NCI-H1930 (cell line): ENCODE measurements at regions not wholly inside any gene's neighbourhood (a gene's known extent, or its start where the extent isn't known, plus 50 kb on each side); places are given as distances from the start of the nearest gene placed in this dataset.
"Not testable (repeated sequence)": the region's sequence is repeated elsewhere in the genome, so short reads cannot be mapped to it uniquely, and the experiment has no call there.

ENCODE experiments used
- DNase-seq, 2 experiments: peaks; one replicate each; lab custom pipeline; 2025; lab: John Stamatoyannopoulos, UW

DNA sequence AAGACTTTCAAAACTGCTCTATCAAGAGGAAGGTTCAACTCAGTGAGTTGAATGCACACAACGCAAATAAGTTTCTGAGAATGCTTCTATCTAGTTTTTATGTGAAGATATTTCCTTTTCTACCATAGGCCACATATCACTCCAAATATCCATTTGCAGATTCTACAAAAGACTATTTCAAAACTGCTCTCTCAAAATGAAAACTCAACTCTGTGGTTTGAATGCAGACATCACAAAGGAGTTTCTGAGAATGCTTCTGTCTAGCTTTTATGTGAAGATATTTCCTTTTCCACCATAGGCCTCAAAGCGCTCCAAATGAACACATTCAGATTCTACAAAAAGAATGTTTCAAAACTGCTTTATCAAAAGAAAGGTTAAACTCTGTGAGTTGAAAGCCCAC, 1093.1 kb upstream of the DEFB115 start:
- DNase-seq = not testable (repeated sequence)

- DNase-seq = no peak
These were observed 1089.9 kb upstream of the DEFB115 start for GRCh38 chr20:30167540-30167939.

DNA sequence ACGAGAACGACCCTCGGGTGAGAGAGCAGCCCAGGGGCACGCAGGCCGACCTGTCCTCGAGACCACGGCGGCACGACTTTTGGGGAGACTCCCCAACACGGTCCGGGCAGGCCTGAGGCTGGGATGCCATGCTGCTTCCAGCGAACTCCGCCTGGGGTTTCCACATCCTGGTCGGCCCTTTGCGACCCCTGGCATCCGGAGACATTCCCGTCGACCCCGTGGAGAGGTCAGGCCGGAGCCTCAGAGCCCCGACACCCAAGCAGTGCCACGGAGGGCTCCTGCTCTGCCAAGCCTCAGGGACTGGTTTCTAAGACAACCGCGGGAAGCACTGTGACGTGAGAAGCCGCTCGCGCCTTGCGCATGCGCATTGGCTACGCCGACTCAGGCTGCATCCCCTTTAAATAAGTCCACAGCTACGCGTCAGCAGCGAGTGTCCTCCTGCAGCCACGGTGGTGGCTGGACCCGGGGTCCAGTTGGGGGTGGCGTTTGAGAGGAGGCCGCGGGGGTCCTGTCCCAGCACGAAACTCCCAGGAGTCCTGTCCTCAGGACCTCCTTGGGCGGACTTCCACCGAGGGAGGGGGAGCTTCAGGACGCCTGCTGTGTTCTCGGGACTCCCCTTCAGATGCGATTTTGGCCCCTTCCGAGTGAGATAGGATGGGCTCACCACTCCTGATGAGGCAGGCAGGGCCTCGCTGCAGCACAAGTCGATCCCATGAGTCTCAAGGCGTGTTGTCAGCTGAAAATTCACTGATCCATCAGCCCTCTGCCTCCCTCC, 1089.3 kb upstream of the DEFB115 start:
- DNase-seq = no peak

DNA sequence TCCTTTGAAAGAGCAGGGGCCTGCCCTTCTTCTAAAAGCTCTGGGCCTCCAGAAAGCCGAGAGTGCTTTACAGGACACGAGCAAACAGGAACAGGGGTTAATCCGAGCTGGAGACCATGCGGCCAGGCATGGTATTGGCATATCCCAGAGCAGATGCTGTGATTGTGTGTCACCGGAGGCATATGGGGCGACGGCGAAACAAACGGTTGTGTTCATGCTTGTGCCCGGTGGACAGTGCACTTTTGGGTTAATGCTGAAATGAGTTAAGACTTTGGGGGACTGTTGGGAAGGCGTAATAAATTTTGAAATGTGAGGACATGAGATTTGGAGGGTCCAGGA, 1088.7 kb upstream of the DEFB115 start:
- DNase-seq = no peak

DNA sequence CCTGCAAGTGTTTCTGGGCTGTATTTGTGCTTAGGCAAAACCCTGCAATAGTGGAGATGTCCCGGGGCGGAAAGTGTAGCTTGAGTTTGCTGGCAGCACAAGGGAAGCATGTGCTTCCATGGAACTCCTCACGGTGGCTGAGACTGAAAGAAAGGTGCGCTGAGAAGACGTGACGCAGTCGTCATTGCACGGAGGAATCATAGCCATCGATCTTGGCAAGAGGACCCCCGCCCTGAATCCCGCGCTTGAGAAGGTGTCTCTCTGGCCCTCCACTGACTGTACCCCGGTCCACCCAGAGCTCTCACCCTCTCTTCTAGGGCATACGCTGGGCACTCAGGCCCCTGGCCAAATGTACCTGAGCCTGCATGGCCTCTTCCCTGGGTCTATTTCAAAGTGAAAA, 1081.8 kb upstream of the DEFB115 start:
- no peak for DNase-seq

DNA sequence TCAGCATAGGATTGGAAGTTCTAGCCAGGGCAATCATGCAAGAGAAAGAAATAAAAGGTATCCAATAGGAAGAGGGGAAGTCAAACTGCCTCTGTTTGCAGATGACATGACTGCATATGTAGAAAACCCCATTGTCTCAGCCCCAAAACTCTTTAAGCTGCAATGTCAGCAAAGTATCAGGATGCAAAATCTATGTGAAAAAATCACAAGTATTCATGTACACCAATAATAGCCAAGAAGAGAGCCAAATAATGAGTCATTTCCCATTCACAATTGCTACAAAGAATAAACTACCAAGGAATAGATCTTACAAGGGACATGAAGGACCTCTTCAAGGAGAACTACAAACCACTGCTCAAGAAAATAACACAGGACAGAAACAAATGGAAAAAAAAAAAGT, 1074.3 kb upstream of the DEFB115 start:
- DNase-seq = not testable (repeated sequence)

GRCh38 chr20:30191785-30192184, 1065.7 kb upstream of the DEFB115 start:
- not testable (repeated sequence) for DNase-seq

- not testable (repeated sequence) for DNase-seq
These were observed 1023.0 kb upstream of the DEFB115 start for GRCh38 chr20:30234477-30234876.

- DNase-seq = not testable (repeated sequence)
These were observed 982.4 kb upstream of the DEFB115 start for GRCh38 chr20:30275073-30275472.

DNA sequence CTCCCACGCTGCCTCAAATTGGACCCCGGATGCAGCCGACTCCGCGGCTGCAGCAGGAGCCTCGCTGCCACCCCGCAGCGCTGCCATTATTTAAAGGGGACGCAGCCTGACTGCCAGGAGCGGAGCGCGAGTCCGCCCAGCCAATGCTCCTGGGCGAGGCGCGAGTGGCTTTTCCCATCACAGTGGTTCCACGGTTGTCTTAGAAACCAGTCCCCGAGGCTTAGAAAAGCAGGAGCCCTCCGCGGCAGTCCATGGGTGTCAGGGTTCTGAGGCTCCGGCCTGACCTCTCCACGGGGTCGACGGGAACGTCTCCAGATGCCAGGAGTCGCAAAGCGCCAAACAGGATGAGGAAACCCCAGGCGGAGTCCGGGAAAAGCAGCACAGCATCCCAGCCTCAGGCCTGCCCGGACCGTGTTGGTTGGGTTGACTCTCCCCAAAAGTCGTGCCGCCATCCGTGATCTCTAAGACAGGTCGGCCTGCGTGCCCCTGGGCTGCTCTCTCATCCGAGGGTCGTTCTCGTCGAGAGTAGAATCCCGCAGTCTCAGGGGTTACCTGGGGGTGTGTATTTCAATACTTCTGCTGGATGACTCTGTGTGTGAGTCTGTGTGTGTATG, 975.8 kb upstream of the DEFB115 start:
- DNase-seq = no peak

DNA sequence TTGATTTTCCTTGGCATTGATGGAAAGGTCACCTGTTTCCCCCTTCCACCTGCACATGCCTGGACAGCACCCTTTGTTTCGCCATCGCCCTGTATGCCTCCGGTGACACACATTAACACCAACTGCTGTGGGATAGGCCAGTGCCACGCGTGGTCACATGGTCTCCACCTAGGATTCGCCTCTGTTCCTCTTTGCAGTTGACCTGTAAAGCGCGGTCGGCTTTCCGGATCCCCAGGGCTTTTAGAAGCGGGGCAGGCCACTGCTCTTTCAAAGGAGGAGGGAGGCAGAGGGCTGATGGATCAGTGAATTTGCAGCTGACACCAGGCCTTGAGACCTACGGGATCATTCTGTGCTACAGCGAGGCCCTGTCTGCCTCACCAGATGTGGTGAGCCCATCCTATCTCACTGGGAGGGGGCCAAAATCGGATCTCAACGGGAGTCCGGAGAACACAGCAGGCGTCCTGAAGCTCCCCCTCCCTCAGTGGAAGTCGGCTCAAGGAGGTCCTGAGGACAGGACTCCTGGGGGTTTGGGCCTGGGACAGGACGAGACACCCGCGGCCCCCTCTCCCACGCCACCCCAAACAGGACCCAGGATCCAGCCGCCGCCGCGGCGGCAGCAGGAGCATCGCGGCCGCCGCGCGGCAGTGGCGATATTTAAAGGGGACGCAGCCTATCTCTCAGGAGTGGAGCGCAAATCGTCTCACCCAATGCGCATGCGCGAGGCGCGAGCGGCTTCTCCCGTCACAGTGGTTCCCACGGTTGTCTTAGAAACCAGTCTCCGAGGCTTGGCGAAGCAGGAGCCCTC, 973.8 kb upstream of the DEFB115 start:
- DNase-seq = peak; percentile 85 to 88

- DNase-seq = no peak
These were observed 973.1 kb upstream of the DEFB115 start for GRCh38 chr20:30284281-30284905.

DNA sequence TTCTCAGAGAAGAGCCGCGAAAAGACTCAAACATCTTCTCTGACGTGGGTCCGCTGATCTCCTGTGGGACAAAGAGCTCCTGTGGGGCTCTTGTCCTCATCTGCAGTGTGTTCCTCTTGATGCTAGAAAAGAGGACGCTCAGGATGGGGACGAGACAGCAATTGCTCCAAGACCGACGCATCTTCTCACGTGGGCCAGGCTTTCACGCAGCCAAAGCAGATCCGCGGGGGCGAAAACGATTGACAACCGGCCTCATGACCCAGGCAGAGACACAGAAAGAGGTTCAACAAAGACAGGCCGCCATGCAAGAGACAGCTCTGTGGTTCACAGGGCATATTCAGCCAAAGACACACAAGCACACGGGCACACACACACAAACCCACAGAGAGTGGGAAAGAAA, 971.8 kb upstream of the DEFB115 start:
- DNase-seq = no peak

- no peak for DNase-seq
These were observed 971.3 kb upstream of the DEFB115 start for GRCh38 chr20:30286157-30286556.

- not testable (repeated sequence) for DNase-seq
These were observed 970.0 kb upstream of the DEFB115 start for GRCh38 chr20:30287459-30287858.

- no peak for DNase-seq
These were observed 969.1 kb upstream of the DEFB115 start for GRCh38 chr20:30288346-30288745.

- not testable (repeated sequence) for DNase-seq
These were observed 968.4 kb upstream of the DEFB115 start for GRCh38 chr20:30289049-30289448.

DNA sequence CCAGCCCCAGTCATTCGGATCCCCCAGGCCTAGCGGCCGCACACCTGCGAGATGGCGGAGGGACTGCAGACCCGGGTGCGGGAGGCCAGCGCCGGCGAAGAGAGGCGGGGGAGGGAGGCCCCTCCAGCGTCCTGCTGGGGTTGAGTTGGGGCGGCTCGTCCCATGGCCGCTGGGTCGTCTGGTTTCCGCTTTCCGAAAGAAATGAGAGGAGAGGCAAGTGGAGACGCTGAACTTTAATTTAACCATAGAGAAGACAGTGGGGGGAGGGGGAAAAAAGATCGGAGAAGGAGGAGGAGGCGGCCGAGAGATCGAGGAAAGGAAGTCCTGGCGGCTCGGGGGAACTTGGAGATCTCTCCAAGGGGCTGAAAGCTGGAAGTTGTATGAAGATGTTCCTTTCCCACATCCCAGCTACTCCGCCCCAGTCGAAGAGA, 967.7 kb upstream of the DEFB115 start:
- not testable (repeated sequence) for DNase-seq

DNA sequence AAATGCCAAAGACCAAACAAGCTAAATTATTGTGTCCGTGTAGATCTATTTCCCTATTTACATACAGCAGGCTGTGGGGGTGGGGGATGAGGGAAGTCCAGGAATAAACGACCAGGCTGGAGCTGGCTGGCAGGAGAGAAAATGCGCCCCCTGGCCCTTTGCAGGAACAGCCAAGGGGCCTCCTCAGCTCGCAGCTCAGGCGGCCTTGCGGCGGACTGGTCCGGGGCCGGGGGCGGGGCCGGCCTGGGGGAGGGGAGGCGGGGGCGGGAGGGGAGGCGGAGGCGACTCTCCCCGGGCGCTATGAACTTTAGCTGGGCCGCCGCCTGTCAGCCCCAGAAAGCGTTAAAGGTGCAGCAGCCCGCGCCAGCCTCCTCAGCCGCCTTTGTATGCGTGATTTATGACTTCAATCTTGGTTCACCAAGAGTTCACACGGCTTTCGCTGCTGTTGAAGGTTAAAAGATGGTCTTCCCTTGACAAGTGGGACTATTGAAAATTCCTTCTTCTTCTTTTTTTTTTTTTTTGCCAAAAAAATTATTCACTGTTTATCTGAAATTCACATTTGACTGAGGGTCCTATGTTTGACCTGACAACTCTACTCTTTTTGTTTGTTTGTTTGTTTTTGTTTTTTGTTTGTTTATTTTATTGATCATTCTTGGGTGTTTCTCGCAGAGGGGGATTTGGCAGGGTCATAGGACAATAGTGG, 967.0 kb upstream of the DEFB115 start:
- peak; percentile 7 to 36 for DNase-seq

GRCh38 chr20:30291064-30291379, 966.4 kb upstream of the DEFB115 start:
- not testable (repeated sequence) for DNase-seq

GRCh38 chr20:30291686-30292085, 965.8 kb upstream of the DEFB115 start:
- DNase-seq = not testable (repeated sequence)

DNA sequence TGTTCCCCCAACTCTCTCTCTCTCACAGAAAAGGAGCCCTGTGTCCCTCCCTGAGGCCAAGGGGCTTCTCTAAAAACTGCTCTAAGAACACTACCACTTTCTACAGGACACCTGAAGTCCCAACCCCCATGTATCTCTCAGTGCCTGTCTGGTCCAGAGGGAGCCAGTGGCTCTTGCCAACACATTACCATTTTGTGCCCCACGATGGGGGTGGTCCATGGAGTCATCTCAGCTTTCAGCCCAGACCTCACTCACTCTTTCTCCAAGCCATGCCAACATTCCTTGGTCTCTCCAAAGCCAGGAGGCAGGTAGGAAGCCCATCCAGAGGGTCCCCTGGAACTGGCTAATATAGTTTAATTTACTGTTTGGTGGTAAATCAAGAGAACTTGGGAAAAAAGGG, 962.1 kb upstream of the DEFB115 start:
- not testable (repeated sequence) for DNase-seq
